ENCODE measurements at regions not wholly inside any gene's neighbourhood (a gene's known extent, or its start where the extent isn't known, plus 50 kb on each side); places are given as distances from the start of the nearest gene placed in this dataset.

DNA sequence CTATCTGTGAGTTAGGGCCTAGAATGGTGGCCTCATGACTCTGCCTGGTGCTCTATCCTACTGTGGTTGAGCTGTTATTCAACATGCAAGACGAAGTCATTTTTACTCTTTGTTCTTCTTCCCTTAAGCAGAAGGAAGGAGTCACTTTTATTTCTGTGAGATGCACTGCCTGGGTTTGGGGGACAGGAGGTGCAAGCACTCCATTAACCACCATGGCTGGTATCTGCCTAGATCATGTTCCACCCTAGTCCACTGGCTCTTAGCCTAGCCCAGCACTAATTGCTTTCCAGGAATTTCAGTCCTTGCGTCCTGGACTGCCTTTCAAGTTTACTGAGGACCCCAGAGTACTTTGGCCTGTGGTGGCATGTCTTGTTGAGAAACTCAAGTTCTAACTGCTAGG, 1182.7 kb downstream of the FSTL5 start:
- TF ChIP-seq POLR2A (IDR thresholded peaks at IDR 0.05; ENCODE audit: low read length) (no peak), GATA1 (IDR thresholded peaks at IDR 0.05; ENCODE audit: low read depth, low read length) (no peak)

All from erythroblast (primary cell).